Inferior parietal cortex (tissue), 1 donor: ENCODE measurements at regions not wholly inside any gene's neighbourhood (a gene's known extent, or its start where the extent isn't known, plus 50 kb on each side); places are given as distances from the start of the nearest gene placed in this dataset.

Source experiments
- DNase-seq: peaks from one replicate; pipeline ENCODE4 v3.0.0-alpha.2; 2016; ENCODE audit errors: extremely low spot score

GRCh38 chr9:87818308-87818707, 64.4 kb upstream of the SPATA31E1 start:
- DNase-seq, result no peak

GRCh38 chr9:87824216-87824875, 58.3 kb upstream of the SPATA31E1 start:
- DNase-seq, result no peak

- no peak for DNase-seq
Observed at GRCh38 chr9:87824886-87825285, 57.8 kb upstream of the SPATA31E1 start.

GRCh38 chr9:87826331-87826730, 56.3 kb upstream of the SPATA31E1 start:
- DNase-seq, result no peak

DNA sequence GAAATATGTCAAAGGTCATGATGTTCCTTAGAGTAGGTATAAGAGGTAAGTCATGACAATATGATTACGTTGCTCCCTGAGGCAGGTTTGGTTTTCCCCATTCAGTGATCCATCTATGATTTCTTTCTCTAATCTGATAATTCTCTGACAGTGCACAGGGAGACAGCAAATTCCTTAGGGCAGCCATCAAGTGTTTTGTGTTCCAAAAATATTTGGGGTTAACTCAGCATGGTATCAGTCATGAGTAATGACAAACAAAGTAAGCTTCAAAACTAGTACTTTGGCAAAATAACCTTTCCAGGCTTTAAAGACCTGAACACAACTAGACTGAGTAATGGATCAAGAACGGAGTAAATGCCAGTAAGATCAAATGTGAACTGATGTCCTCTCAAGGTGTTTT, 55.3 kb upstream of the SPATA31E1 start:
- no peak for DNase-seq

GRCh38 chr9:87829756-87830155, 52.9 kb upstream of the SPATA31E1 start:
- no peak for DNase-seq

DNA sequence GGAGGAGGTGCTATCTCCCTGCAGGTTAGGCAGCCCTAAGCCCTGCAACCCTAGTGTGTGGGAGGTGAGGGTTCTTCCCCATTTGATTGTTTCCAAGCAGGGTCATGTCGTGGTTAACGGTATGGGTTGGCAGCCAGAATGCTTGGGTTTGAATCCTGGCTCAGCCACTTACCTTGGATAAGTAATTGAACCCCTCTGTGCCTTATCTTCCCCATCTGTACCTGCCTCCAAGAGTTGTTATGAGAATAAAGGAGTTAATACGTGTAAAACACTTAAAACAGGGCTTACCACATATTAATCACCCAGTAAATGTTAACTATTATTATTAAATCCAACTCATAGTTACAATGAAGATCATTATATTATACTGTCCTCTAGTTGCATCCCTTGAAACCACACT, 52.2 kb upstream of the SPATA31E1 start:
- no peak for DNase-seq

GRCh38 chr9:87831159-87831558, 51.5 kb upstream of the SPATA31E1 start:
- no peak for DNase-seq
